Type B pancreatic cell (in vitro differentiated cells): ENCODE measurements at regions not wholly inside any gene's neighbourhood (a gene's known extent, or its start where the extent isn't known, plus 50 kb on each side); places are given as distances from the start of the nearest gene placed in this dataset.
"Not testable (repeated sequence)": the region's sequence is repeated elsewhere in the genome, so short reads cannot be mapped to it uniquely, and the experiment has no call there.

Experiments used
- DNase-seq: peaks from one replicate; pipeline ENCODE4 v3.0.0; 2021; ENCODE audit warnings: mixed read lengths; ENCODE audit not compliant: unreplicated experiment; ENCODE audit errors: extremely low spot score
- H3K27ac Mint-ChIP-seq: 2 replicates; pipeline ENCODE4 v1.8.0; 2021; ENCODE audit warnings: mild to moderate bottlenecking, mixed read lengths
- H3K27me3 Mint-ChIP-seq: 2 replicates; pipeline ENCODE4 v1.8.0; 2021; ENCODE audit warnings: mixed read lengths
- H3K36me3 Mint-ChIP-seq: 2 replicates; pipeline ENCODE4 v1.8.0; 2021; ENCODE audit warnings: mixed read lengths
- H3K4me1 Mint-ChIP-seq: one replicate; pipeline ENCODE4 v1.8.0; 2021; ENCODE audit warnings: mixed read lengths; ENCODE audit not compliant: unreplicated experiment
- H3K4me3 Mint-ChIP-seq: 2 replicates; pipeline ENCODE4 v1.8.0; 2021; ENCODE audit warnings: mild to moderate bottlenecking, mixed read lengths
- H3K9me3 Mint-ChIP-seq: 2 replicates; pipeline ENCODE4 v1.8.0; 2021; ENCODE audit warnings: mixed read lengths
- TF ChIP-seq, protein P1 (sequence below): fragments of 200-600 bp; sonication (generic); conservative IDR thresholded peaks from 2 replicates; pipeline ENCODE4 v1.5.0; 2021; ENCODE audit warnings: antibody characterized with exemption, mild to moderate bottlenecking

DNA sequence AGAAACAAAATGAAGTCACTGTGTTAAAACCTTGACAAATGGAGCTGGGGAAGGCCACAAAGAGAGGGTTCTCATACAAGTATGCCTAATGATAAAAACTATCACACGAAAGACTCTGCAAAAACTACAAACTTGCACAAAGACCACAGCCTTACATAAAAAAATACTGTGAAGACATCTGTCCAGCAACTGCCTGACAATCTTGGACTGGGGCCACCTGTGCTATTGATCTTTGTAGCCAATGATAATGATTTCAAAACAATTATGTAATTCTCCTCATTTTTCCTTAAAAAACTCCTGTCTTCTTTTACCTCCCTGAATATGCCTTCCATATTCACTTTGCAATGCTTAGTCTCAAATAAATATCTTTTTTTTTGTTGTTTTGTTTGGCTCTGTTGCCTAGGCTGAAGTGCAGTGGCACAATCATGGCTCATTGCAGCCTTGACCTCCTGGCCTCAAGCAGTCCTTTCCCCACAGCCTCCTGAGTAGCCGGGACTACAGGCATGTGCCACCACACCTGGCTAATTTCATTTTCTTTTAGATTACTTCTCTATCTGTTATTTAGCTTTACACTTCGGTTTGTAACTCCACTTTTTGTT, 79.4 kb upstream of the RHOU start:
- Mint-ChIP-seq H3K27me3 (no peaks in the 10 kb centered on the region), H3K4me1 (no peaks in the 10 kb centered on the region), H3K4me3 (no peak overlapping the region), H3K36me3 (no peaks in the 10 kb centered on the region), H3K27ac (no peak overlapping the region), H3K9me3 (no peaks in the 10 kb centered on the region)
- TF ChIP-seq, protein P1, sequence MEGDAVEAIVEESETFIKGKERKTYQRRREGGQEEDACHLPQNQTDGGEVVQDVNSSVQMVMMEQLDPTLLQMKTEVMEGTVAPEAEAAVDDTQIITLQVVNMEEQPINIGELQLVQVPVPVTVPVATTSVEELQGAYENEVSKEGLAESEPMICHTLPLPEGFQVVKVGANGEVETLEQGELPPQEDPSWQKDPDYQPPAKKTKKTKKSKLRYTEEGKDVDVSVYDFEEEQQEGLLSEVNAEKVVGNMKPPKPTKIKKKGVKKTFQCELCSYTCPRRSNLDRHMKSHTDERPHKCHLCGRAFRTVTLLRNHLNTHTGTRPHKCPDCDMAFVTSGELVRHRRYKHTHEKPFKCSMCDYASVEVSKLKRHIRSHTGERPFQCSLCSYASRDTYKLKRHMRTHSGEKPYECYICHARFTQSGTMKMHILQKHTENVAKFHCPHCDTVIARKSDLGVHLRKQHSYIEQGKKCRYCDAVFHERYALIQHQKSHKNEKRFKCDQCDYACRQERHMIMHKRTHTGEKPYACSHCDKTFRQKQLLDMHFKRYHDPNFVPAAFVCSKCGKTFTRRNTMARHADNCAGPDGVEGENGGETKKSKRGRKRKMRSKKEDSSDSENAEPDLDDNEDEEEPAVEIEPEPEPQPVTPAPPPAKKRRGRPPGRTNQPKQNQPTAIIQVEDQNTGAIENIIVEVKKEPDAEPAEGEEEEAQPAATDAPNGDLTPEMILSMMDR = no peak
- no peak for DNase-seq

DNA sequence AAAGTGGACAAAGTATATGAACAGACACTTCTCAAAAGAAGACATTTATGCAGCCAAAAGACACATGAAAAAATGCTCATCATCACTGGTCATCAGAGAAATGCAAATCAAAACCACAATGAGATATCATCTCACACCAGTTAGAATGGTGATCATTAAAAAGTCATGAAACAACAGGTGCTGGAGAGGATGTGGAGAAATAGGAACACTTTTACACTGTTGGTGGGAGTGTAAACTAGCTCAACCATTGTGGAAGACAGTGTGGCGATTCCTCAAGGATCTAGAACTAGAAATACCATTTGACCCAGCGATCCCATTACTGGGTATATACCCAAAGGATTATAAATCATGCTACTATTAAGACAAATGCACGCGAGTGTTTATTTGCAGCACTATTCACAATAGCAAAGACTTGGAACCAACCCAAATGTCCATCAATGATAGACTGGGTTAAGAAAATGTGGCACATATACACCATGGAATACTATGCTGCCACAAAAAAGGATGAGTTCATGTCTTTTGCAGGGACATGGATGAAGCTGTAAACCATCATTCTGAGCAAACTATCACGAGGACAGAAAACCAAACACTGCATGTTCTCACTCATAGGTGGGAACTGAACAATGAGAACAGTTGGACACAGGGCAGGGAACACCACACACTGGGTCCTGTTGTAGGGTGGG, 73.1 kb upstream of the RHOU start:
- H3K4me1 Mint-ChIP-seq = peaks cover 12% of the 10 kb centered on the region
- not testable (repeated sequence) for H3K27me3 Mint-ChIP-seq, H3K4me3 Mint-ChIP-seq, H3K36me3 Mint-ChIP-seq, H3K9me3 Mint-ChIP-seq, DNase-seq, H3K27ac Mint-ChIP-seq

DNA sequence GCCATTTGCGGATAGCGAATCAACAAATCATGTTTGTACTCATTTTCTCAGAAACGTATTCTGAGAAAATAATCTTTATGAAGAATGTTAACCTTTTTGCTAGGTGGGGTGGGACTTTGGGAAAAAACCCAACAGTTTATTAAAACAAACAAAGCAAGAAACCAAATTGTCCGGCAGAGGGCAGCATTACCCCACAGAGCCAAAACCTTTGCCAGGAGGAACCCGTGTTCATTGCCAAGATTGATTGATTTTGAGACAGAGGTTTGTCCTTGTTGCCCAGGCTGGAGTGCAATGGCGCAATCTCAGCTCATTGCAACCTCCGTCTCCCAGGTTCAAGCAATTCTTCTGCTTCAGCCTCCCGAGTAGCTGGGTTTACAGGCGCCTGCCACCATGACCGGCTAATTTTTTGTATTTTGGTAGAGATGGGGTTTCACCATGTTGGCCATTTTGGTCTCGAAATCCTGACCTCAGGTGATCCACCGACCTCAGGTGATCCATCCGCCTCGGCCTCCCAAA, 70.8 kb upstream of the RHOU start:
- no peak overlapping the region for H3K4me3 Mint-ChIP-seq

DNA sequence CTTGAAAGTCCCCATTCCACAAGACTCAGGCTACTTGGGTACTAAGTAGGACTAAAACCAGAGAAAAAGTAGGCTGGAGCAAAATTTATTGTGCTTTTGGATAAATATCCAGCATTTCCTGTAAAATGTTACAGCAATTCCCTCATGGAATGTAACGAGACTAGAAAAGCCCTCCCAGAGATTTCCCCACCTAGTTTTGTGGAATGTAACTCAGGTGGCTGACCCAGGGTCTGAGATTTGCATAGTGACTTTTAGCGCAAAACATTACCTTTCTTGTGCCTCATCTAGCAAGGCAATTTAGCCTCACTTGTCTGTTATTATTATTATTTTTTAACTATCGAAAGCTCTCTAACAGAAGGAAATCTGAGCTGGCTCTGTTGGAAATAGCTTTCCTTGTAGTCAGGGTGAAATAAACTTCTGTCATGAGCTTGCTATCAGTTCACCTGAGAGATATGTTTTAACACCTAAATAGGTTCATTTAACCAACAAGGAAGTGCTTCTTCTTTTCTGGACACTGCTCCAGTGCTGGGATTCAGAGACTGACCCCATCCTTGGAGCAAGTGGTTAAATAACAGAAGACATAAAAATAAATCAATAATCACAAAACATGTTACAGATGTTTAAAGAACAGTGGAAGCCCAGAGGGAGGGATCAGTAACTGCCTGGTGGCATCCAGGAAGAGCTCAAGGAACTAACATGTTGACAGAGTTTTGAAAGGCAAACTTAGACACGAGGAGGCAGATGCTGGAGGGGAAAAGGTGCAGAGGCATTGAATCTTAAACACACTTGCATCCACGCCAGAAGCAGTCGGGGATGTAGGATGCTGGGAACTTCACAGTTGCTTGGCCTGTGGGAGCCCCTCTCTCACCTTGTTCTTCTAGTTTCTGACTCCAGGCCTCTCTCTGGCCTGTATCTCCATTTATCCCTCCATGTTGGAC, 68.3 kb upstream of the RHOU start:
- H3K4me3 Mint-ChIP-seq = peak overlapping the region; percentile 53
- peak overlapping the region; percentile 94 for H3K27ac Mint-ChIP-seq
- no peaks in the 10 kb centered on the region for H3K9me3 Mint-ChIP-seq
- H3K27me3 Mint-ChIP-seq = no peaks in the 10 kb centered on the region
- H3K4me1 Mint-ChIP-seq = peaks cover 14% of the 10 kb centered on the region
- DNase-seq = no peak
- H3K36me3 Mint-ChIP-seq = no peaks in the 10 kb centered on the region
- TF ChIP-seq, protein P1 = no peak

More for the DNA sequence above, 70.8 kb upstream of the RHOU start:
- peak overlapping the region; percentile 56 for H3K27ac Mint-ChIP-seq
- no peaks in the 10 kb centered on the region for H3K36me3 Mint-ChIP-seq
- DNase-seq = peak; percentile 78
- TF ChIP-seq, protein P1 = peak; percentile 95
- H3K4me1 Mint-ChIP-seq = peaks cover 14% of the 10 kb centered on the region
- H3K27me3 Mint-ChIP-seq = no peaks in the 10 kb centered on the region
- no peaks in the 10 kb centered on the region for H3K9me3 Mint-ChIP-seq

DNA sequence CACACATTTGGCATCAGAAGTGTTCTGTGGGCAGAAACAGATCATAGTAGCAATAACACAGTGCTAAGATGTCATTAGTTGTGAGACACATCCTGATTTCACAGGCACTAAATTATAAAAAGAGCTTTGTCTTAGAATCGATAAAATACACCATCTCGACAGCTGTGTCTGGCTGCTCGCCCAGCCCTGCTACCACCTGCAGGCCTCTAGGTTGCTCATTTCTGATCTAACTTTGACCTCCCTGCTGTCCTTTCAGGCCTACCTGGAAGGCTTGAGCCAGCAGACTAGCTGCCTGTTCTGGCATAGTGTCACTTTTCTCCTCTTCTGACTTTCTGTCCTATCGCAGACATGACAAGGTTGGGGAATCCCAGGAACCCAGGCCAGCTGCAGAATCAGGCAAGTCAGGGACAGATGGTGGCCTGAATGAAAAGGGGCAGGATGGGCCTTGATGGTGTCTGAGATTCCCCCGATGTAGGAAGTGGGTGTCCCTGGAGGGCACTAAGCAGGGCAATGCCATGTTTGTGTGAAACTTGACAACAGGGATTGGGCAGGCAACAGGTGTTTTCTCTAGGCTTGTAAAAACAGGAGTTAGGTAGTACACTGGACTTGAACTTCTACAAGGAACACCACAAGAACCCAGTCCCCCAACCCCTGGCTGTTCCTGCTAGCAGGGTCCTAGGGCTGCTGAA, 66.6 kb upstream of the RHOU start:
- no peaks in the 10 kb centered on the region for H3K36me3 Mint-ChIP-seq
- H3K4me1 Mint-ChIP-seq = peaks cover 14% of the 10 kb centered on the region
- H3K9me3 Mint-ChIP-seq = no peaks in the 10 kb centered on the region
- TF ChIP-seq, protein P1 = no peak
- no peaks in the 10 kb centered on the region for H3K27me3 Mint-ChIP-seq
- H3K4me3 Mint-ChIP-seq = no peak overlapping the region
- DNase-seq = no peak
- peak overlapping the region; percentile 53 for H3K27ac Mint-ChIP-seq
